GM19324 (cell line): ENCODE measurements at regions not wholly inside any gene's neighbourhood (a gene's known extent, or its start where the extent isn't known, plus 50 kb on each side); places are given as distances from the start of the nearest gene placed in this dataset.
"Not testable (repeated sequence)": the region's sequence is repeated elsewhere in the genome, so short reads cannot be mapped to it uniquely, and the experiment has no call there.

Source experiments
- ATAC-seq: cut with Tn5 transposase; IDR thresholded peaks from one replicate; pipeline ENCODE4 v1.9.1; 2021; ENCODE audit warnings: mild to moderate bottlenecking, moderate library complexity; ENCODE audit not compliant: unreplicated experiment, low FRiP score

- ATAC-seq: no peak
Observed at GRCh38 chr20:5696011-5696559, 54.1 kb upstream of the SHLD1 start.

- ATAC-seq: peak; percentile 90
Observed at GRCh38 chr20:5691918-5692618, 58.1 kb upstream of the SHLD1 start.

- no peak for ATAC-seq
Observed at GRCh38 chr20:5689463-5689862, 60.7 kb upstream of the SHLD1 start.

GRCh38 chr20:5688431-5688972 lies 61.7 kb upstream of the SHLD1 start:
- ATAC-seq: no peak

GRCh38 chr20:5687884-5688283 lies 62.3 kb upstream of the SHLD1 start:
- no peak for ATAC-seq

- no peak for ATAC-seq
Observed at GRCh38 chr20:5686384-5687105, 63.7 kb upstream of the SHLD1 start.

GRCh38 chr20:5682556-5682955 lies 67.6 kb upstream of the SHLD1 start:
- not testable (repeated sequence) for ATAC-seq

- no peak for ATAC-seq
Observed at GRCh38 chr20:5680192-5680591, 69.4 kb upstream of the GPCPD1 start.

- ATAC-seq: no peak
Observed at GRCh38 chr20:5678777-5679176, 68.0 kb upstream of the GPCPD1 start.

GRCh38 chr20:5677944-5678343 lies 67.1 kb upstream of the GPCPD1 start:
- ATAC-seq: not testable (repeated sequence)

- no peak for ATAC-seq
Observed at GRCh38 chr20:5677389-5677788, 66.6 kb upstream of the GPCPD1 start.

GRCh38 chr20:5675103-5676091 lies 64.6 kb upstream of the GPCPD1 start:
- ATAC-seq: no peak

GRCh38 chr20:5674176-5674660 lies 63.4 kb upstream of the GPCPD1 start:
- ATAC-seq: peak; percentile 70

GRCh38 chr20:5670874-5671273 lies 60.1 kb upstream of the GPCPD1 start:
- ATAC-seq: no peak

GRCh38 chr20:5670036-5670536 lies 59.3 kb upstream of the GPCPD1 start:
- no peak for ATAC-seq

GRCh38 chr20:5668529-5668868 lies 57.7 kb upstream of the GPCPD1 start:
- ATAC-seq: no peak

GRCh38 chr20:5667705-5668528 lies 57.1 kb upstream of the GPCPD1 start:
- ATAC-seq: no peak

GRCh38 chr20:5665417-5665816 lies 54.6 kb upstream of the GPCPD1 start:
- no peak for ATAC-seq

- no peak for ATAC-seq
Observed at GRCh38 chr20:5663396-5663795, 52.6 kb upstream of the GPCPD1 start.
